K562 (cell line): ENCODE measurements at regions not wholly inside any gene's neighbourhood (a gene's known extent, or its start where the extent isn't known, plus 50 kb on each side); places are given as distances from the start of the nearest gene placed in this dataset.

Experiments
- ATAC-seq: fragments of 200-7000 bp; cut with Tn5 transposase; 3 replicates; pipeline ENCODE4 v1.9.1; 2020; ENCODE audit warnings: moderate library complexity
- BruUV-seq: library from RNA; stranded (reverse); fragments of 400-500 nt; replicated peaks from 2 replicates; lab custom pipeline; 2021; lab: Mats Ljungman, UMichigan
- CTCF ChIA-PET: fragments of 300-600 bp; formaldehyde crosslinking; extraction: SDS; loops from one replicate; lab custom pipeline; 2021; ENCODE audit warnings: low intra/inter-chr PET ratio; lab: Yijun Ruan, JAX
- POLR2A ChIA-PET: fragments of 300-600, 350-650 bp; sonication (Branson Sonifier 250); formaldehyde crosslinking; extraction: SDS; loops from one replicate; lab custom pipeline; 2021; ENCODE audit warnings: antibody characterized with exemption, inconsistent platforms; lab: Yijun Ruan, JAX
- DNase-seq, 4 experiments: peaks; one replicate each; pipeline versions ENCODE4 v3.0.0 to v3.0.0-alpha.2; 2011 to 2018; ENCODE audit warnings: low spot score in 3 of 4, mixed read lengths in 3 of 4; ENCODE audit errors: extremely low read depth in 1 of 4
- FAIRE-seq: peaks from 2 replicates; lab custom pipeline; 2011; peaks lifted over from hg19 to GRCh38; lab: Jason Lieb, UNC
- H2AFZ ChIP-seq: 2 replicates; pipeline ENCODE4 v1.6.0; 2011; ENCODE audit warnings: low read depth, low read length, control low read depth, inconsistent platforms
- H3K27ac ChIP-seq: fragments of 200-600 bp; 3 replicates; pipeline ENCODE4 v1.8.0; 2011; ENCODE audit warnings: low read depth, mild to moderate bottlenecking, control low read depth, inconsistent platforms, low read length, moderate library complexity, mixed read lengths; ENCODE audit errors: extremely low read depth
- H3K27me3 ChIP-seq, 2 experiments: fragments of 300-600 bp in 1 of 2; 2 replicates in 1 of 2; 3 replicates in 1 of 2; pipeline versions ENCODE4 v1.6.0 to v1.8.0; 2011; ENCODE audit warnings: inconsistent platforms in 2 of 2, low read length in 2 of 2, mild to moderate bottlenecking in 1 of 2, mixed read lengths in 1 of 2, moderate library complexity in 1 of 2; ENCODE audit not compliant: control insufficient read depth in 2 of 2, insufficient read depth in 2 of 2
- H3K36me3 ChIP-seq: fragments of 300-600 bp; 3 replicates; pipeline ENCODE4 v1.8.0; 2011; ENCODE audit warnings: mild to moderate bottlenecking, low read length, inconsistent platforms; ENCODE audit not compliant: control insufficient read depth, insufficient read depth
- H3K4me1 ChIP-seq, 2 experiments: fragments of 200-600 bp in 1 of 2; replicated peaks in 1 of 2; 2 replicates in 1 of 2; 3 replicates in 1 of 2; pipeline versions ENCODE4 v1.5.1 to v1.8.0; 2011; ENCODE audit warnings: inconsistent platforms in 2 of 2, low read length in 2 of 2, mild to moderate bottlenecking in 1 of 2, mixed read lengths in 1 of 2, moderate library complexity in 1 of 2; ENCODE audit not compliant: control insufficient read depth in 2 of 2, insufficient read depth in 2 of 2
- H3K4me2 ChIP-seq: 2 replicates; pipeline ENCODE4 v1.6.1; 2011; ENCODE audit warnings: low read length, control low read depth, inconsistent platforms, mixed read lengths; ENCODE audit not compliant: insufficient read depth
- H3K4me3 ChIP-seq: fragments of 200-600 bp; sonication (generic), shearing (Covaris generic); 2 replicates; pipeline ENCODE4 v1.5.1; 2016; ENCODE audit warnings: control low read depth, inconsistent platforms
- H3K79me2 ChIP-seq: fragments of 200-600 bp; 3 replicates; pipeline ENCODE4 v1.8.0; 2011; ENCODE audit warnings: low read length, inconsistent platforms; ENCODE audit not compliant: control insufficient read depth, insufficient read depth
- H3K9ac ChIP-seq, 2 experiments: 2 replicates each; pipeline versions ENCODE4 v1.6.0 to v1.6.1; 2011; ENCODE audit warnings: low read depth in 2 of 2, low read length in 2 of 2, control low read depth in 1 of 2, inconsistent platforms in 1 of 2, mild to moderate bottlenecking in 1 of 2, mixed read lengths in 1 of 2; ENCODE audit not compliant: insufficient read depth in 1 of 2
- H3K9me1 ChIP-seq: one replicate; pipeline ENCODE4 v1.6.0; 2011; ENCODE audit warnings: inconsistent platforms, mild to moderate bottlenecking, low read length, moderate library complexity; ENCODE audit not compliant: control insufficient read depth, insufficient read depth
- H3K9me3 ChIP-seq: replicated peaks from 2 replicates; pipeline ENCODE4 v1.5.1; 2011; ENCODE audit warnings: low read depth, low read length, inconsistent platforms; ENCODE audit not compliant: control insufficient read depth, insufficient read depth
- H4K20me1 ChIP-seq: replicated peaks from 2 replicates; pipeline ENCODE4 v1.6.1; 2011; ENCODE audit warnings: low read length, inconsistent platforms, mixed read lengths; ENCODE audit not compliant: control insufficient read depth, insufficient read depth
- CCNT2 ChIP-seq: IDR thresholded peaks from 2 replicates; pipeline ENCODE4 v1.6.1; 2011; ENCODE audit warnings: borderline replicate concordance, low read depth, mild to moderate bottlenecking, moderate library complexity, mixed read lengths, low read length; ENCODE audit not compliant: insufficient read length; ENCODE audit errors: extremely low read depth
- EP300 ChIP-seq: IDR thresholded peaks from 2 replicates; pipeline ENCODE4 v1.6.1; 2012; ENCODE audit warnings: low read length, improper control_type of control experiment
- KLF10 ChIP-seq: fragments of 250-450 bp; sonication (Bioruptor Pico); IDR thresholded peaks from 2 replicates; pipeline ENCODE4 v1.6.1; 2021; ENCODE audit warnings: matching md5 sums
- NR4A1 ChIP-seq, 2 experiments: fragments of 250-450 bp in 1 of 2; fragments of 450-650 bp in 1 of 2; sonication (Bioruptor Pico) in 1 of 2; IDR thresholded peaks; 2 replicates each; pipeline versions ENCODE4 v1.4.0 to v1.6.1; 2016 to 2020; ENCODE audit warnings: mild to moderate bottlenecking in 2 of 2, missing compliant biosample characterization in 1 of 2, missing genetic modification characterization in 1 of 2, moderate library complexity in 1 of 2
- PRMT5 ChIP-seq: sonication (generic); formaldehyde crosslinking; IDR thresholded peaks from 2 replicates; pipeline ENCODE4 v1.5.0; 2020; ENCODE audit warnings: missing genetic modification reagents
- RBBP5 ChIP-seq: fragments of 200-600 bp; sonication (generic); IDR thresholded peaks from 2 replicates; pipeline ENCODE4 v1.6.1; 2012; ENCODE audit warnings: borderline replicate concordance, mild to moderate bottlenecking, low read length, control low read depth, inconsistent platforms; ENCODE audit not compliant: insufficient read depth, poor library complexity, severe bottlenecking
- SMARCC2 ChIP-seq: fragments of 450-650 bp; IDR thresholded peaks from 2 replicates; pipeline ENCODE4 v1.6.1; 2017; ENCODE audit warnings: antibody characterized with exemption, moderate library complexity, mild to moderate bottlenecking, low read depth
- ZC3H11A ChIP-seq: IDR thresholded peaks from 2 replicates; pipeline ENCODE4 v1.6.1; 2012; ENCODE audit warnings: low read depth, low read length, improper control_type of control experiment
- ZKSCAN3 ChIP-seq: fragments of 250-450 bp; sonication (Bioruptor Pico); IDR thresholded peaks from 2 replicates; pipeline ENCODE4 v1.4.0; 2020
- ZNF143 ChIP-seq: sonication (generic); formaldehyde crosslinking; IDR thresholded peaks from 2 replicates; pipeline ENCODE4 v1.9.0; 2022; ENCODE audit warnings: mild to moderate bottlenecking, missing genetic modification reagents
- ZNF197 ChIP-seq: fragments of 200-800 bp; sonication (Bioruptor generic); IDR thresholded peaks from 2 replicates; pipeline ENCODE4 v1.6.1; 2016; ENCODE audit warnings: low read depth, missing genetic modification characterization, missing compliant biosample characterization
- ZNF589 ChIP-seq: fragments of 200-800 bp; sonication (Bioruptor generic); IDR thresholded peaks from 2 replicates; pipeline ENCODE4 v1.6.1; 2016; ENCODE audit warnings: low read depth, missing genetic modification characterization, missing compliant biosample characterization
- ZNF639 ChIP-seq, 2 experiments: fragments of 200-800 bp in 1 of 2; sonication (Bioruptor generic) in 1 of 2; sonication (generic) in 1 of 2; formaldehyde crosslinking in 1 of 2; IDR thresholded peaks in 1 of 2; conservative IDR thresholded peaks in 1 of 2; 2 replicates each; pipeline versions ENCODE4 v1.5.0 to v1.6.1; 2016 to 2020; ENCODE audit warnings: missing compliant biosample characterization in 1 of 2, missing genetic modification characterization in 1 of 2, missing genetic modification reagents in 1 of 2
- ZNF830 ChIP-seq: fragments of 250-450 bp; sonication (Bioruptor Pico); IDR thresholded peaks from 2 replicates; pipeline ENCODE4 v1.5.0; 2021; ENCODE audit warnings: mild to moderate bottlenecking
- WGBS: fragments of 100-300 bp; shearing (Covaris generic); methylation state at CpG from one replicate; pipeline ENCODE4 v1.1.6; 2016; ENCODE audit warnings: low coverage, mixed read lengths; ENCODE audit not compliant: insufficient coverage; ENCODE audit errors: missing lambda C conversion rate; 5-methylcytosine and 5-hydroxymethylcytosine counted together
- in situ Hi-C: fragments of 300-500 bp; cut with MboI; formaldehyde crosslinking; loops from 4 replicates; pipeline ENCODE4 v1.15.0; 2018; ENCODE audit warnings: inconsistent platforms, mixed read lengths
- intact Hi-C: fragments of 100-400 bp; cut with micrococcal nuclease; formaldehyde crosslinking; loops from 2 replicates; pipeline ENCODE4 v1.14.2; 2022

GRCh38 chr4:188329521-188329920 is 190.3 kb downstream of the TRIML1 start:
- Histone ChIP-seq H3K27me3 (no peaks in the 10 kb centered on the region), H3K4me1 (no peaks in the 10 kb centered on the region), H3K36me3 (no peaks in the 10 kb centered on the region), H3K9ac (no peak overlapping the region), H3K27ac (no peak overlapping the region), H3K9me3 (no peaks in the 10 kb centered on the region), H3K4me3 (no peak overlapping the region), H3K4me2 (no peak overlapping the region), H4K20me1 (no peaks in the 10 kb centered on the region), H3K9me1 (no peaks in the 10 kb centered on the region), H3K79me2 (no peaks in the 10 kb centered on the region), H2AFZ (no peak overlapping the region)
- FAIRE-seq (no peak), ATAC-seq (no peak), DNase-seq (no peak)
- in situ Hi-C loops (no loop called here), intact Hi-C loops (no loop called here)
- POLR2A ChIA-PET, result interaction anchor here (0.8 kb wide), 1 partner anchor 1174 kb away, joined by 3 read pairs; no protein-coding TSS in a partner anchor
- WGBS, result 0% methylated on average over 4 of the region's 4 CpGs
- TF ChIP-seq ZNF830 (CRISPR knock-in tag) (no peak), CCNT2 (no peak), ZKSCAN3 (no peak), ZNF197 (CRISPR knock-in tag) (no peak), ZNF589 (CRISPR knock-in tag) (no peak), KLF10 (CRISPR knock-in tag) (no peak), SMARCC2 (no peak), NR4A1 (CRISPR knock-in tag; IDR thresholded peaks at IDR 0.05) (no peak), NR4A1 (tag; IDR thresholded peaks at IDR 0.05) (no peak), ZNF143 (no peak), PRMT5 (CRISPR knock-in tag) (no peak), ZC3H11A (no peak), EP300 (no peak), ZNF639 (CRISPR knock-in tag; conservative IDR thresholded peaks at IDR 0.05 in 1 of 2, IDR thresholded peaks at IDR 0.05 in 1 of 2) (no peak), RBBP5 (no peak)
- no TSS peak for BruUV-seq
- CTCF ChIA-PET, result no interaction called here
